NCI-H2029 treated with DMSO at 0.1 percent for 48 hours (cell line): ENCODE measurements at regions not wholly inside any gene's neighbourhood (a gene's known extent, or its start where the extent isn't known, plus 50 kb on each side); places are given as distances from the start of the nearest gene placed in this dataset.
"Not testable (repeated sequence)": the region's sequence is repeated elsewhere in the genome, so short reads cannot be mapped to it uniquely, and the experiment has no call there.

Source experiments
- DNase-seq: peaks from one replicate; lab custom pipeline; 2025; lab: John Stamatoyannopoulos, UW

DNA sequence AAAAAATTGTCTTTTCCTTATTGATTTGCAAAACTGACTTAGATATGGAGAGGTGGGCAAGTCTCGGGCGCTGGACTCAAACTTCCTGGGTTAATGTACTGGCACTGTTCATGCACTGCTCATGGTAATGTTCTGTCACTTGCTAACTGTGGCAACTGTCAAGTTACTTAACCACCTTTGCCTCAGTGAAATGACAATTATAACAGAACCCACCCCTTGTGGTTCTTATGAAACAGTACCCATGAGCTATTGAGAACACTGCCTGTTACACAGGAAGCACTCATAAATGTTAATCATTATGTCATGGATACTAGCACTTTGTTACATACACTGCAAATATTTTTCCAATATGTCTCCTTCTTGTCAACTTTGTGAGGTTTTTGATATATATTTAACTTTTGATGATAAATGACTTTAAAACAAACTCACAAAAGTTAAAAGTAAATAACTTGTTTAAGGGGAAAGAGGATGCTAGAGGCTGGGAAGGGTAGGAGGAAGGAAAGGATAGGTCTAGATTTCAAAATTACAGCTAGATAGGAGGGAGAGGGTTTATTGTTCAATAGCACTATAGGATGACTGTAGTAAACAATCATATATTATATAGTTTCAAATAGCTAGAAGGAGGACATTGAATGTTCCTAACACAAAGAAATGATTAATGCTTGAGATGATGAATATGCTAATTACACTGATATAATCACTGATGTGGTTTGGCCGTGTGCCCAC, 342.5 kb downstream of the ADGRL2 start:
- DNase-seq, result no peak

DNA sequence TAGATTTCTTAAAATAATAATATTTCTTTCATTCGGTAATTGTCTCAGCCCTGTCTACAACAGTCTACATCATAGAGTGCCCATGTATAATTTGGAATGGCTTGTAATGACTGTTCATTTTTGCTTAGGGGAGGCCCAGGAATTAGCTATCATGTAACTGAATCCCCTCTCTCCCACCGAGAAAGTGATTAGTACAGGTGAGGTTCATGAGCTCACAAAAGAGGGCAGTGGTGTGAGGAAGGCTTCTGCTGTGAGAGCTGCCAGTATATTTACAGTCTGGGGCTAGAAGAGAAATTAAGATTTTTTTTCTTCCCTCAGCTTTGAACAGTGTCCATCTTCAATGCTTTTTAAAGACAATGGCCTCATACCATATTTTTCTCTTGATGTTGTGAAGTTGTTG, 340.7 kb downstream of the ADGRL2 start:
- DNase-seq, result no peak

DNA sequence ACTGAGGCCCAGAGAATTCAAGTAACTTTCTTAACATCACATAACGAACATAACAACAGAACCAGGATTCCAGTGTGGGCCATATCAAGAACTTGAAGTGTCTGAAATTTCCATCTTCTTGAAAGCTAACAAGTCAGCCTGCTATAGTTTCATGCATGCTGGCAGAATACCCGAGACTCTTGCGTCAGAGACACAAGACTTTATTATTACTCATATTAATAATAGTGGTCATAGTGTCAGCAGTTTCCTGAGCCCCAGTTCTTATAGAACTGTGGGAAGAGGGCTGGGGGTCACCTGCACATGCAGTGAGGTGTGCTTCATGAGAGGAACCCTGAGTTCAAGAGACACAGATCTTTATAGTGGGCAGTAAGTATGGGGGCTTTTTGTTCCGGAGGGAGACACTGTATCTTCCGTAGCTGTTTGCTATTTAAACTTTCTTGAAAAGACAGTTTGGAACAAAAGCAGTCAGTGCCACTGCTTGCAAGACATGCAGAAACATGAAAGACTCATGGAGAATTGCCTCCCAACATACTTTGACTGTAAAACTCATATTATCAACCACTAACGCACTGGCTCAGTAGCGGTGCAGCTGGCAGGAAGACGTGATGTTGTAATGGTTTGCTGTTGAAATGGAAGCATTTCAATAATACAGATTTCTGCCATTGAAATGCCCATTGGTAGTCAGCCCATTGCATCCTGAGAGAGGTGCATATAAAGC, 339.2 kb downstream of the ADGRL2 start:
- DNase-seq, result no peak

DNA sequence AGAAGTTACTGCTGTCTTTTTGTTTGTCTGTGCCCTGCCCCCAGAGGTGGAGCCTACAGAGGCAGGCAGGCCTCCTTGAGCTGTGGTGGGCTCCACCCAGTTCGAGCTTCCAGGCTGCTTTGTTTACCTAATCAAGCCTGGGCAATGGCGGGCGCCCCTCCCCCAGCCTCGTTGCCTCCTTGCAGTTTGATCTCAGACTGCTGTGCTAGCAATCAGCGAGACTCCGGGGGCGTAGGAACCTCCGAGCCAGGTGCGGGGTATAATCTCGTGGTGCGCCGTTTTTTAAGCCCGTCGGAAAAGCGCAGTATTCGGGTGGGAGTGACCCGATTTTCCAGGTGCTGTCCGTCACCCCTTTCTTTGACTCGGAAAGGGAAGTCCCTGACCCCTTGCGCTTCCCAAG, 335.6 kb downstream of the ADGRL2 start:
- not testable (repeated sequence) for DNase-seq

DNA sequence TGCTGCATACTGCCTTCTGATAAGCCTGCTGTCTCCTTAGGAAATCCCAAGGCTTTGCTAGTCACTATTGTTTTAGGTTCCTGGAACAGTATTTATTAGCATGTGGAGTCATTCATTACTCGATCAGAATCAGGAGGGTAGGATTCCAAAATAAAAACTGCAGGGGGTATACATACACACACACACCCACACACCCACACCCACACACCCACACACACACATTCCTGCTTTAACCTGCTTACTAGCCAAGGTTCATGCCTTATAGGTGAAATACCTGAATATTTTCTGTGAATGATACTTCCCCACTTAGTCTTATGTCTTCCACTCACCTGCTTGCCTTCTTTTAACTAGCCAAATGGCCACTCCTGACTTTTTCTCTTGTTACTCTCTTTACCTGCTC, 325.1 kb downstream of the ADGRL2 start:
- no peak for DNase-seq

DNA sequence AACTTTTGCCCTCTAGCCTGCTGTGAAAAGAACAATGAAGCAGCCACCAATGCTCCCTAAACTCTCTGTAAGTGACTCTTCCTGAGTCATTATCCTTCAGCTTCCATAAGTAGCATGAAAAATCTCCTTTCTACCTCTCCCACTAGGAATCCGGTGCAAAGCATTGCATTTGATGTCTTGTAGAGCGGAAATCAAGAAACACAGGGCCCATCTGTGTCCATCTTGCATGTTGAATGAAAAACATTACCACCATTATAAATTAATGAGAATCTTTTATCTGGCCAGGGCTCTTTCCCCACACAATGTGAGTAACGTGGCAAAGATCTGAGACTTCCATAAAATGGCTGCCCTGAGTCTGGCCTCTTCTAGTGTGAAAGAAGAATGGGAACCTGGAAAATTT, 324.4 kb downstream of the ADGRL2 start:
- no peak for DNase-seq

DNA sequence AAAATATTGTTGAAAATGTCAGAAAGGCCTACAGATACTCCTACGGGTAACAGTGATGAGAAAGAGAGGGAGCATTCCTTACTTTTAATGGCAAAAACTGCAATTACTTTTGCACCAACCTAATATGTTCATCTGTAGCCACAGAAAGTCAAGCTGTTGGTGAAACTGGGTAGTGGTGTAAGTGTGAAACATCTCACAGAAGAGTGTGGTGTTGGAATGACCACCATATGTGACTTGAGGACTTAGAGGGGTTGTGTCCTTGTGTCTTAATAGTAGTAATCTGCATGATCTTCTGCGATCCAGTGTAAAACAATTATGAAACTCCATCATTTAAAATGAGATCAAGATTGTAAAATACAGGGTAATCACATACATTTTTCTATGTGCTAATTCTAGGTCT, 320.7 kb downstream of the ADGRL2 start:
- DNase-seq, result no peak

DNA sequence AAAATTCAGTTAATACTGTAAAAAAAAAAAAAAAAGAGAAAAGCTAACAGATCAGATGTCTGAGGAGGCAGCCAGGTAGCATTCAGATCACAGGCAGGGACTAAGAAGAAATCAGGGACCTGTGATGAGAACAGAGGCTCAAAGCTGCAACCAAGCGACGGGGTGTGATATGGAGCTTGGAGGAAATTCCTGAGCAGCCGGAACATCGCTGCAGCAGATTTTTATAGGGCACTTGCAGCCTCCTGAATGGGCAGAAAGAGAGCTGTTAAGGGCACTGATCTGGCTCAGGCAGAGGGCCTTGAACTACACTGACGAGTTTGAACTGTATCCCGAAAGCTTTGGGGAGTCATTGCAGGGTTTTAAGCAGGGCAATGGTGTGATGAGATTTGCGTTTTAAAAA, 315.4 kb downstream of the ADGRL2 start:
- no peak for DNase-seq

DNA sequence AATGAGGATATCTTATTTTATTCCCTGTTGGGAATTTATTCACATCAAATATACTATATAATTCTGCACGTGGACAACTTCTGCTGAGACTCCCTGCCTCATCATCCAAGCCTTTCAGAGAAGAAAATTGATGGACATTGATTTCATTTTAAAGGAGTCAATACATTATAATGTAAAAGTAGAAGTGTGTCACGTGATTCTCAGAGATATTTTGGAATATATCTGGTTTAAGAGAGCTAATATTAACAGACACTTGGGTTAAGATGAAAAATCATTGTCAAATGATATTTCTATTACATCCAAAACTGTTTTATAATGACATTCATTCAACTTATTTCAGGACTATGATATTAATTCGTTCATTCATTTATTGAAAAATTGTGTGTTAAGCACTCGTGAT, 314.2 kb downstream of the ADGRL2 start:
- no peak for DNase-seq

DNA sequence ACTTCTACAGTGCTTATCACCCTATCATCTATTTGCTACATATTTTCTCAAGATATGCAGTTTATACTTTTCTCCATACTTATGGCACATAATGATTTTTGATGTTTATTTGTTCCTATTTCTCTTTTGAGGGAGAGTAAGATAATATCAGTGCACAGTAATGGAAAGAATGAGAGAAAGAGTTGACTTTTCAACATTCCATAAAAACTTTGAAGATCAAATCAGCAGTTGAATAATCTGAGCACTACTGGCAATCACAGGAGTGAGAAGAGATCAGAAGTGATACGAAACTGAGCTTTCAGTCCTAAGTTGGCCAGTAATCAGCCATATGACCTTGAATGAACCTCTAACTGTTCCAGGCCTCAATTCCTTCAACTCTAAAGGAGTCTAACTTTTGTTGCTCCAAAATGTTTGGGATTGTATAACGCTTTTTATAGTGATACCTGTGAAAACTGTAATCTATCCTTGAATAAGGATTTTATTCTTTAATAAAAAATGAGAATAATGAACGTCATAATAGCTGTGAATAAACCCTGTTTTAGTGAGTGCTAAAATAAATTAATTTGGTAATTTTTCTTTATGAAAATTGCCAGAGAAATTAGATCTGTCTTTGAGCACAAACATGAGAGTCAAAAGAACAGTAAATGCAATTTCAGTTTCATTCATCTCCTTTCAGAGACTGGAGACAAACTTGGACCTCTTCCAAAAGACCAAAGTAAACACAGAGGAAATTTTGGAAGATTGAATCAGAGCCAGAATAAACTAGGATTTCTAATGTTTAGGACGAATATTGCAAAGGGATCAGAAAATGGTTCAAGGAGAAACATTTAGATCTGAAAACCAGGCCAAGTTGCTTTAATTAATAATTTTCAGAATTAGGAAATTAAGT, 309.9 kb downstream of the ADGRL2 start:
- DNase-seq, result no peak

DNA sequence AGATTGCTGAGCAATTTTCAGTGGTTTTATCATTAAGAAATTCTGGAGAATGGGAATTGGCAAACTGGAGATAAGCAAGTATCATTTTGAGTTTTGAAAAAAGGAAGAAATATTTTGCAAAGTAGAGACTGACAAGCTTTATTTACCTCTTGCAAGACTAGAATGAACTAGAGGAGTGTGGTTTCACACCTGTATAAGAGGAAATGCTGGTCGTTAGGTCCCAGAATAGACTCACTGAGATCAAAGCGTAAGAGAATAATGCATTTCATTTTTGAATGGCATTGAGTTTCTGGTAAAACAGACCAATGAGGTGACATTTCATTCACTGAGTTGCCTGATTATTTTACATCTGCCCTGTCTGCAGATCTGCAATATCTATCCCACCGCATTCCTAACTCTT, 308.1 kb downstream of the ADGRL2 start:
- no peak for DNase-seq

DNA sequence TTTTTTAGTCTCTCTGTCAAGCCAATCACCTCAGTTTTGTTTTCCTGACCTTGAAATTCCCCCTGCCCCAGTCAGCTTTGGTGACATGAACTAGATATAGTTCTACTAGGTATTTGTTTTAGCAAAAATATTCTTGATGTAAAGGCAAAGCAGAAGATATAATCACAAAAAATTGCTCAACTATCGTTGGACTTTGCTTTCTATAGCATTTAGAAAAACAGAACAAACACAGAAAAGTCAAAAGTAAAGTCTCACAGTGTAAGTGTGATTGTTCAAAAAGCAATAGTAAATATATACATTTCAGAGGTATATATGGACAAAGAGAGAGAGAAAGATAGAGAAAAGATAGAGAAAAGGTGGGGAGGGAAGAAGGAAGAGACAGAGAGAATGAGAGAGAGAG, 305.9 kb downstream of the ADGRL2 start:
- DNase-seq, result no peak

DNA sequence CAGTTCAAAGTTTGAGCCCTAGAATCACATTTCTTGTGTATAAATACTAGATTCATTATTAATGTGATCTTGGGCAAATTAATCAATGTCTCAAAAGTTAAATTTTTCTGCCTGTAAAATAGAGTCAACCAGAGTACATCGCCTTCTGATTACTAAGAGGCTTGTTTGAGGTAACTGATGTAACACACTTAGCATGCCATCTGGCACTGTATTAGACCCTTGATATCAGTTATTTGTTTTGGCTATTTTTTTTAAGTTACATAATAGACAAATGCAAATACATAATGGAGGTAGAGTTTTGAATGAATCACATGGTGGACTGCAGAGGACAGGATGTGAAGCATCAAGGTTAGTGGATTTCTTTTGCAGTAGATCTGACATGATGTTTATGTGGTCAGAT, 298.4 kb downstream of the ADGRL2 start:
- DNase-seq, result no peak

DNA sequence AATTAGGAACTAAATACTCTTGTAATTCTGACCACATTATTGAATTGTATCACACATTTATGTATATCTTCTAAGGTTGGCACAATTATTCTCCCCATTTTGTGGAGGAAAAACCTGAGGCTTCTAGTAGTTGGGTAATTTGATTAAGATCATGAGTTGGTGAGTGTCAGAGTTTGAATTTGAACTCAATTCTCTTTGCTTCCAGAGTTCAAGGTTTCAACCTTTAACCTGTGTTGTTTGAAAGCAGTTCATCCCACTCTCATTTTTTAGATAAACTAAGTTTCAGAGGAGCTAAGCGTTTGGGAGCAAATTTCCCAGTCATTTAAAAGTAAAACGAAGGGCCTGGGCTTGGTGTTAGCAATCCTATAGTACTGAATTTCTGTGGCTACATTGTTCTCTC, 293.4 kb downstream of the ADGRL2 start:
- DNase-seq, result no peak

DNA sequence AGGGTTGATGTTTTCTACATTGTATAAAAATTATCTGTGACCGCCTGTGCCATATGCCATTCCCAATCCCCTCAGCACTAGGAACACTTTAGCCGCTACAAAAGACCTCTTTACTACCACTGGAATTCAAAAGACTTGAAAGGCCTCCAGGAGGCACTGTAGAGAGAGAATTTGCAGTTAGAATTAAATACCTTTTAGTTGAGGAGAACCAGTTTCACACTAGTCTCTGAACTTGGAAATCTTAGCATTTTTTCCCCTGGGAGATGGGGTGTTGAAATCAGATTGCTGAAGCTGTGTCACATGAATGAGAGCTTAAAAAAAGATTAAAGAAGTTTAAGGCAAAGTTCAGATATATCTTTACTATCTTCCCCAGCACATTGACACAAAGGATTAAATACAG, 291.0 kb downstream of the ADGRL2 start:
- no peak for DNase-seq

DNA sequence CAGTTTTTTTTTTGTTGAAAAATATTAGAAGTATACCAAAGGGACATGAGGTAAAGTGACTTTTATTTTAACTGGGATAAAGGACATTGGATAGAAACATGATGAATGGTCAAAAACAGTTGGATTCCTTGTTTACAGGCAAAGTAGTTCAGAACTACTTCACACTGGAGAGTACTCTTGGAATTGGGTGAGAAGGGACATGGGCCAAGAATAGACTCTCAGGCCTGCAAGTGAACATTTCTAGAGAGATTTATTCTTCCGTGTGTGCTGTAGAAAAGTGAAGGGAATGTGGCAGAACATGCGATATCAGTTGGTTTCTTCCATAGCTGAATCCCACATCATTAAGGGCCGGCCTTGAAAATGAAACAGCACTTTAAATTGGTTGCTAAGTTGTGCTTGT, 290.5 kb downstream of the ADGRL2 start:
- no peak for DNase-seq

DNA sequence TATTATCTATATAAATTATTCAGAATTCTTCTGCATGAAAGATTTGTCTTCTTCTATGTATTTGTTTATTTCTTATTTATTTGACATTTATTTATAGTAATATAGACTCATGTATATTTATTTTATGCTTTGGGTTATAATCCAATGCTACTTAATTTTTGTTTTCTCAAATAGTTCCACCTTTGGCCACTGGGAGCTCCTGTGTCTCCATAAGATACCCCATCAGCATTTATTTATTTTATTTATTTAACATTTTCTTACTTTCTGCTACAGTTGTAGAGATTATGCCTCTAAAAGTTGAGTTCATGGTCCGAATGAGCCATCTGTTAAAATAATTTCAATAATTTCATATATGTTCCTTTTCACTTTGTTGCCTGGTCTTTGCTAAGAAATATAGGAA, 289.4 kb downstream of the ADGRL2 start:
- DNase-seq, result no peak

DNA sequence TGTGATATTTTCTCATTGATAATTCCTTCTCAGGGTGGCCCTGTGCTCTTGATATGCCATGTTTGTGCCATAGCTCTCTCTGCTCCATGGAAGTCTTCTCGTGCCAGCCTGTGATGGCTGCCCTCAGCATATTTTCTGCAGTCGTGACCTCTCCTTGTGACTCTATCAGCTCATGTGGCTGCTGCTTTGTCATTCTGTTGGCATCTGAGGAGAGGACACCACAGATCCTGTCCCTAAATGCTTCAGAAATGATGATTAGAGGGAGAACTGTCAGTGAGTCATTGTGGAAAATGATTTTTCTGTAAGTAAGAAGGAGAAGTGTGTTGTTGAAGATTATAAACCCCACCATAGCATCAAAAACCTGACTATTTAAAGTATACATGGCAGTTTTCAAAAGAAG, 286.0 kb downstream of the ADGRL2 start:
- no peak for DNase-seq

DNA sequence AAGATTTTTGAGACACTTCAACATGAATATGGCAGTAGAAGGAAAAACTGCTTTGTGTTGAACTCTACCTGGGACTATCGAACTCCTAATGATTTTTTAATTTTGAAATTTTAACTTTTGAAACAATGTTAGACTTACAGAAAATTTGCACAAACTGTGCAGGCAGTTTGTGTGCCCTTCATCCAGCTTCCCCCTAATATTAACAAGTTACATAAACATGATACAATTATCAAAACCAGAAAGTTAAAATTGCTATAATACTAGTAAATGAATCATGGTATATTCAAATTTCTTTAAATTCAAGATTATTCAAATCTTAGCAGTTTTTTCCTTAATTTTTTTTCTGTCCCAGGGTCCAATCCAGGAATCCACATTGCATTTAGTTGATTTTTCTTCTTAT, 278.9 kb downstream of the ADGRL2 start:
- DNase-seq, result no peak

DNA sequence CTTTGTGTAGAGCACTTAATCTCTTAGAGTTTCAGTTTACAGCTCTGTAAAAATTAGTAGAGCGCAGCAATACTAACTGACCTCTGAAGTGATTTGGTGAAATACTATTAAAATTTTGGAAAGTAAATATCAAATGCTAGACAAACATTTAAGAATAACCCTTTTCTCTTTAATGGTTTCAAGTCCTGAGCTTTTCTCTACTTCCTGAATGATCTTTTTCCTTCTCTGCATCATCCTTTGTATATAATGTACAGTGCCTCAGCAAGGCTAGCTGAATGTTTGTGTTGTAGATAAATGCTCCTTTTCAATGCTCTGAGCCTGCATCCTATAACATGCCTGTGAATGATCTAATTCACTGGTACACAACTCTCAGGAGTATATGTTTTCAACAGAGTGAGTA, 272.9 kb downstream of the ADGRL2 start:
- no peak for DNase-seq

DNA sequence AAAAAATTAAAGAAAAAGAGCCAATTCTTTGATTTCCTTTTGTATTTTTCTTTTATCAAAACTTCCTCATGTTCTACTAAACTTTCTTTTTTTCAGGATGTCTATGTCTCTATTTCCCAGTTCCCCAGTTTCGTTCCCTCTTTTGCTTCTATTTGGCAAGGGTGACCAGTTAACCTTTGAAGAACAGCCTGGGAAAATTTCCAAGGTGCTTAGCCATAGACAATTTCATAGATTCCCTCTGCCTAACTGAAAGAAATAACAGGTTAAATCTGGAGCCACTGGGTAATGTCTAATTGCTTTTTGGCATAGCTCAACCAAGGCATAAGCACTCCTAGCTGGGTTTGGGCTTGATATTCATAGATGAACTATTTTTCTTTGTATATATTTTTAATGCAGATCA, 272.3 kb downstream of the ADGRL2 start:
- DNase-seq, result no peak

DNA sequence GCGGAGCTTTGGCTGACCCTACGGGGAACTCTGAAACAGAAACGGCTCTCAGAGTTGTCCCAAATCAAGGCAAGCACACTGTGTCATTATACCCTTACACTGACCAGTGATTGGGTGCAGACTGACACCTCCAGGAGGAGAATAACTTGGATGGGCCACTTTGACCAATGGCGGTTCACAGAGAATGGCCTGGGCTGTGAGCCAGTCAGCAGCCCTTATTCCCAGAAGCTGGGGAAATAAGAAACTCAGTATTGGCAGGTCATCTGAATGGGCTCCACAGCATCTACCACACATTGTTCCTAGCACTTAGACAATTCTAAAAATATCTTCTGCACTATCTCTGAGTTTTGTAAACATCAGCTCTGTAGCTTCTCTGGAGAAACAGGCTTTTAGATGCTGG, 265.2 kb downstream of the ADGRL2 start:
- no peak for DNase-seq

DNA sequence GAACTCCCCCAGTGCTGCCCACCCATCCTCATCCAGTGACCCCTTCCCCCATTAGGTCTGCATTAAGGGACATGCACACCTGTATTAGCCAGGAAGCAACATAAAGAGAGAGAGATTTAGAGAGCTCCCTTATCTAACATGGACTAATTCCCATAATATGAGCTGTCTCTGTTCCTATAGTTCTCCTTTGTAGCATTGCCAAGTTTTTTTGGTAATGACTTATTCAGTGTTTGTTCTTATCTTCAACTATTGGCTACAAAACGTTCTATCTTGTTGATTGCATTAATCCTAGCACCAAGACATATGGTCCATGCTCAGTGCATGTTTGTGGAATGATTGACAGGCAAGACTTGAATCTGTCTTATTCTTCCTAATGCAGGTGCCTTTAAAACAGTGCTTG, 264.0 kb downstream of the ADGRL2 start:
- no peak for DNase-seq
